K562 (cell line): ENCODE measurements at regions not wholly inside any gene's neighbourhood (a gene's known extent, or its start where the extent isn't known, plus 50 kb on each side); places are given as distances from the start of the nearest gene placed in this dataset.

Source experiments
- PML ChIP-seq: IDR thresholded peaks from 2 replicates; pipeline ENCODE4 v1.6.1; 2012; ENCODE audit warnings: low read length, inconsistent platforms
- YY1 ChIP-seq, 3 experiments: IDR thresholded peaks; 2 replicates each; pipeline ENCODE4 v1.6.1; 2011; ENCODE audit warnings: low read length in 2 of 3, mild to moderate bottlenecking in 2 of 3, moderate library complexity in 2 of 3, borderline replicate concordance in 1 of 3, control low read depth in 1 of 3, low read depth in 1 of 3; ENCODE audit not compliant: insufficient read depth in 3 of 3, insufficient replicate concordance in 2 of 3, control insufficient read depth in 1 of 3, insufficient read length in 1 of 3; ENCODE audit errors: extremely low read depth in 1 of 3
- TF ChIP-seq, protein P1 (sequence below): fragments of 450-650 bp; IDR thresholded peaks from 2 replicates; pipeline ENCODE4 v1.6.1; 2016; ENCODE audit warnings: missing biosample characterization, missing genetic modification characterization
- TF ChIP-seq, protein P2 (sequence below), 3 experiments: IDR thresholded peaks in 2 of 3; conservative IDR thresholded peaks in 1 of 3; 2 replicates each; pipeline ENCODE4 v1.5.1; 2011 to 2012; ENCODE audit warnings: low read length in 3 of 3, mild to moderate bottlenecking in 3 of 3, control low read depth in 2 of 3, improper control_type of control experiment in 1 of 3, inconsistent platforms in 1 of 3, low read depth in 1 of 3, mixed read lengths in 1 of 3, moderate library complexity in 1 of 3; ENCODE audit not compliant: insufficient read depth in 2 of 3

DNA sequence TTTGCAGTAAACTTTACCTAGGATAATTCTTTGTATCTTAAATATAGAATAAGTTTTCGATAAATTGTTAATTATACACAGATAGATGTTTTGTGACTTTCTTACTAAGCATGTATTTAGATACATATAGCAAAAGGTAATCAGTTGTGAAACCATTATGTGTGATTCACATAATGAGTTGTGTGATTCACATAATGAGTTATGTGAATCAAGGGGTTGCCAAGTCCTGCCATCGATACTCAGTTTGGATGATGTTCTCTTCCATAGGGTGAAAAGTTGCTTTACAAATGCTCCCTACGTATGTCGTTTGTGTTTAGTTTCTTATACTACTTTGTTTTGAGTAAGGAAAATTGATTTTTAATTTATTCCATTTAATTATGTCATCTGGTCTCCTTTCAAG is 682.1 kb downstream of the MECOM start:
- TF ChIP-seq PML (no peak), YY1 (IDR thresholded peaks at IDR 0.05; ENCODE audit: borderline replicate concordance in 1 of 3, control insufficient read depth in 1 of 3, extremely low read depth in 1 of 3, insufficient read depth in 3 of 3, insufficient read length in 1 of 3, insufficient replicate concordance in 2 of 3, low read depth in 1 of 3, low read length in 2 of 3) (no peak)
- TF ChIP-seq, protein P1, sequence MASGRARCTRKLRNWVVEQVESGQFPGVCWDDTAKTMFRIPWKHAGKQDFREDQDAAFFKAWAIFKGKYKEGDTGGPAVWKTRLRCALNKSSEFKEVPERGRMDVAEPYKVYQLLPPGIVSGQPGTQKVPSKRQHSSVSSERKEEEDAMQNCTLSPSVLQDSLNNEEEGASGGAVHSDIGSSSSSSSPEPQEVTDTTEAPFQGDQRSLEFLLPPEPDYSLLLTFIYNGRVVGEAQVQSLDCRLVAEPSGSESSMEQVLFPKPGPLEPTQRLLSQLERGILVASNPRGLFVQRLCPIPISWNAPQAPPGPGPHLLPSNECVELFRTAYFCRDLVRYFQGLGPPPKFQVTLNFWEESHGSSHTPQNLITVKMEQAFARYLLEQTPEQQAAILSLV (tag) = no peak
- TF ChIP-seq, protein P2, sequence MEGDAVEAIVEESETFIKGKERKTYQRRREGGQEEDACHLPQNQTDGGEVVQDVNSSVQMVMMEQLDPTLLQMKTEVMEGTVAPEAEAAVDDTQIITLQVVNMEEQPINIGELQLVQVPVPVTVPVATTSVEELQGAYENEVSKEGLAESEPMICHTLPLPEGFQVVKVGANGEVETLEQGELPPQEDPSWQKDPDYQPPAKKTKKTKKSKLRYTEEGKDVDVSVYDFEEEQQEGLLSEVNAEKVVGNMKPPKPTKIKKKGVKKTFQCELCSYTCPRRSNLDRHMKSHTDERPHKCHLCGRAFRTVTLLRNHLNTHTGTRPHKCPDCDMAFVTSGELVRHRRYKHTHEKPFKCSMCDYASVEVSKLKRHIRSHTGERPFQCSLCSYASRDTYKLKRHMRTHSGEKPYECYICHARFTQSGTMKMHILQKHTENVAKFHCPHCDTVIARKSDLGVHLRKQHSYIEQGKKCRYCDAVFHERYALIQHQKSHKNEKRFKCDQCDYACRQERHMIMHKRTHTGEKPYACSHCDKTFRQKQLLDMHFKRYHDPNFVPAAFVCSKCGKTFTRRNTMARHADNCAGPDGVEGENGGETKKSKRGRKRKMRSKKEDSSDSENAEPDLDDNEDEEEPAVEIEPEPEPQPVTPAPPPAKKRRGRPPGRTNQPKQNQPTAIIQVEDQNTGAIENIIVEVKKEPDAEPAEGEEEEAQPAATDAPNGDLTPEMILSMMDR (IDR thresholded peaks at IDR 0.05 in 2 of 3, conservative IDR thresholded peaks at IDR 0.05 in 1 of 3; ENCODE audit: insufficient read depth in 2 of 3, low read depth in 1 of 3, low read length in 3 of 3) = no peak
